Muscle layer of duodenum (tissue), 2 donors: ENCODE measurements at regions not wholly inside any gene's neighbourhood (a gene's known extent, or its start where the extent isn't known, plus 50 kb on each side); places are given as distances from the start of the nearest gene placed in this dataset.

Experiments used
- H3K27ac ChIP-seq: one replicate; pipeline ENCODE4 v1.7.0; 2013; ENCODE audit warnings: mild to moderate bottlenecking, low read length
- H3K27me3 ChIP-seq: one replicate; pipeline ENCODE4 v1.7.0; 2013; ENCODE audit warnings: low read depth, mild to moderate bottlenecking, control low read depth, low read length
- H3K36me3 ChIP-seq, 2 donors: one replicate each; pipeline ENCODE4 v1.7.0; 2013; ENCODE audit warnings: low read length in 2 of 2, control low read depth in 1 of 2, mild to moderate bottlenecking in 1 of 2; ENCODE audit not compliant: insufficient read depth in 2 of 2, control insufficient read depth in 1 of 2
- H3K4me1 ChIP-seq, 2 donors: one replicate each; pipeline ENCODE4 v1.7.0; 2013; ENCODE audit warnings: low read length in 2 of 2, mild to moderate bottlenecking in 2 of 2, control low read depth in 1 of 2, moderate library complexity in 1 of 2; ENCODE audit not compliant: insufficient read depth in 2 of 2, control insufficient read depth in 1 of 2
- H3K4me3 ChIP-seq, 2 donors: one replicate each; pipeline ENCODE4 v1.7.0; 2013; ENCODE audit warnings: low read length in 2 of 2, low read depth in 1 of 2, mild to moderate bottlenecking in 1 of 2
- H3K9me3 ChIP-seq, 2 donors: one replicate each; pipeline ENCODE4 v1.7.0; 2013; ENCODE audit warnings: low read length in 2 of 2, control low read depth in 1 of 2, mild to moderate bottlenecking in 1 of 2; ENCODE audit not compliant: control insufficient read depth in 1 of 2
- donor health status: healthy.

DNA sequence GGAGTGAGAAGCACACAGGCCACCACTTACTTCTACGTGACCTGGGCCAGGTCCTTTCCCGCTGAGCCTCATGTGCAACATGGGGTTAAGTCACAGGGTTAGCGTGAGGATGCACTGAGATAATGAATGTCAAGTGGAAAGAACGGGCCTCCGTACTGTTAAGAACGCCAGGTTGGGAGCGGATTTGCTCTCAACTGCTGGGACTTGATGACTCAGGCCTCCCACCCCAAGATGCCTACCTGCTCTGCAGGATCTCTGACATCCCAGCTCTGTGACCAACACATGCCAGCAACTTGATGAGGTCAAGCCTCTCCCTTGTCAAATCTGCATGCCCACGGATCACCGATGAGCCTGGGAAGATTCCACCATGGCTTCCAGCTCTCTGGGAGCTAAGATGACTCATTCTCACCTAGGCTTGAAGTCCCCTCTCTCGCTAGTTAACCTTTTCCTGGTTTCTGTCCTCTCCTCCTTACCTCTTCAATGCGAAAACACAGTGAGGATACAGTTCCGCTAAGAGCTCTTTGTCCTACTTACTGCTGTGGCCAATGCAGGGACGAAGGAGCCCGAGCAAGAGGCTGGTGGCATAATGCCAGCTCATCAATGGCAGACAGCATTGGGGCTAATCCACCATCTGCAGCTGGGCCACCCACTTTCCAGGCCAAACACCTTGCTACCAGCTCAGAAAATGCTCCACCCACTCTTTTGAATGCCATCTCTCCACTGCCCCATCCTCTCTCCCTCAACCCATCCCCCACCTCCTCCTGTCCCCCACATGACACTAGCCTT lies 67.6 kb downstream of the PJA1 start:
- Histone ChIP-seq H3K27me3 (no peaks in the 10 kb centered on the region), H3K4me1 (peaks cover 0 to 7% of the 10 kb centered on the region in 2 donors), H3K9me3 (no peaks in the 10 kb centered on the region), H3K4me3 (no peak overlapping the region), H3K36me3 (no peaks in the 10 kb centered on the region), H3K27ac (no peak overlapping the region)

DNA sequence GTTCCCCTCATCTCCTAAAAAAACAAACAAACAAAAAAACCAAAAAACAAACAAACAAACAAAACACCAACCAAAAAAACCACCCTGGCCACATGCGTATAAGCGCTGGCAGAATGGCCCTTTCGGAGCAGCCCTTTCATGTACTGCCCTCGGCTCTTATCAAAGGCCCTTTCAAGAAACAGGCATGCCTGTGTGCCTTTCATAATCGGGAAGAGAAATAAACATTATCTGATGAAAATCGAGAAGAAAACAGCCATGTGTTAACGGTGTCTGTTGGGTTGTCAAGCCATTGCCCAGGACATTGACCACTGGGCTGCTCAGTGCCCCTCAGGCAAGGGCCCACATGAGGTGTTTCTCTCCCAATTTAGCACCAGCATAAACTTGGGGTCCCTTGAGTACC lies 68.3 kb downstream of the PJA1 start:
- H3K4me1 ChIP-seq: peaks cover 0 to 7% of the 10 kb centered on the region in 2 donors
- H3K36me3 ChIP-seq: no peaks in the 10 kb centered on the region
- H3K4me3 ChIP-seq: no peak overlapping the region
- no peak overlapping the region for H3K27ac ChIP-seq
- no peaks in the 10 kb centered on the region for H3K9me3 ChIP-seq
- no peaks in the 10 kb centered on the region for H3K27me3 ChIP-seq

DNA sequence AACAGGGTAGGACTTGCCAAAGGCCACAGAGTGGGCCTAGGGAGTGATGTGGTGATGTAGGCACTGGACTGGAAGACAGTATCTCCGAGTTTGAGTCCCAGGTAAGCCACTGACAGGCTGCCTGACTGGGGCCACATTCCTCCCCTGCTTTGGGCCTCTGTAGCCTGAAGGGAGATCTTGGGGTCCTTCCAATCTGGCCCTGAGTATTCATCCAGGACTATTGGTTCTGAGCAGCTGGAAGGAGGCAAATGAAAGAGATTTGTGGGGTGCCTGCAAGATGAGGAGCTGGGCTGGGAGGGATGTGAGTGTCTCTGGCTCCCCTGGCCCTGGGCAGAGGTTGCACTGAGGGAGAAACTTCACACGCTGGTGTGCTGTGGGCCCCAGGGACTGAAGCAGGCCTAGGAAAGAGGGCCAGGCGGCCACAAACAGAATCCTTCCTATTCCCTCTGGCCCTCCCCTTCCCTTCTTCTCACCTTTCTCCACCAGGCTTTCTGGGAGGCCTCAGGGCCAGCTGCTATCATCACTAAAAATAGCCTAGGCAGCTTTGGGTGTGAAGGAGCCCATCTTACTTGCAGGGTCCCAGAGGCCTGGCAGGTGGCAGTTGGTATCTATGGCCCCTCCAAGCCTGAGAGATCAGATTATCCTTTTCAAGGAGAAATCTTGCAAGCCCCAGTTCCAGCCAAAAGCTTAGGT lies 70.1 kb downstream of the PJA1 start:
- H3K4me3 ChIP-seq: no peak overlapping the region
- H3K27me3 ChIP-seq: no peaks in the 10 kb centered on the region
- H3K4me1 ChIP-seq: peaks cover 0 to under 1% of the 10 kb centered on the region in 2 donors
- H3K27ac ChIP-seq: no peak overlapping the region
- H3K36me3 ChIP-seq: no peaks in the 10 kb centered on the region
- H3K9me3 ChIP-seq: no peaks in the 10 kb centered on the region

DNA sequence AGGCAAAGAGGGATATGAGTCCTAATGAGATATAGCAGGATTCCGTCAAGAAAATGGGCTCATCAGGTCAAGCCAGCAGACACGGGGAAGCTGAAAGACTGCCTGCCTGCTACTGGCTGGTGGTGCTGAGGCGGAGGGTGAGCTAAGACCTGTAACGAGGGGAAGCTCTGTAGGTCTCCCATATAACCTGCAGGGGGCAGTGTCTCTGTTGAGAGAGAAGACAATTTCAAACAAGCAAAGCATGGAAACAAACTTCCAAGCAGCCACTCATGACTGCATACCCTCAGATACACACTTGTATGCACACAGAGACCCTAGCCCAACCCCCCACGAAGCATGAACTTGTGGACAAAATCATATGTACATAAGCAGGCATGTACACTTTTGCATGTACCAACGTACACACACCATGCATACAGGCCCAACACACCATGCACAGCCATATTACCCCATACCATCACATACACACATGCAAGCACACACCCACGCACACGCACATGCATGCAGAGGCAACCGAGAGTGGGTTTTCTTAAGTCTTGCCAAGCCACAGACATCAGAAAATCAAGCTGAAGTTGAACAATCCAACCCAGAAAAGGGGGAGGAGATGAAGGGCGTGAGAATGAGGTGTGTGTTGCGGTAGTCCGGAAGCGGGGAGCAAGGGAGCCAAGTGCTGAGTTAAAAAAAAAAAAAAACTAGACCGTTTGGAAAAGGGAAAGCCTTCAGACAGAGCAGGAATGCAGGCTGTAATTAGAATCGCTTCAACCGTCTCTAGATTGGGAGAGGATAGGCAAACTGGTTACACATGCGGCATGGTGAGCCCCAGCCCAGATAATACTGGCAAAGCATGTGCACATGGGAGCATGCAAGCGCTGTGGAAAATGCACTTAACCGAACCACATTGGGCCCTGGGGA lies 71.0 kb downstream of the PJA1 start:
- Histone ChIP-seq H3K27me3 (no peaks in the 10 kb centered on the region), H3K27ac (no peak overlapping the region), H3K4me3 (no peak overlapping the region), H3K36me3 (no peaks in the 10 kb centered on the region), H3K4me1 (no peaks in the 10 kb centered on the region), H3K9me3 (no peaks in the 10 kb centered on the region)

DNA sequence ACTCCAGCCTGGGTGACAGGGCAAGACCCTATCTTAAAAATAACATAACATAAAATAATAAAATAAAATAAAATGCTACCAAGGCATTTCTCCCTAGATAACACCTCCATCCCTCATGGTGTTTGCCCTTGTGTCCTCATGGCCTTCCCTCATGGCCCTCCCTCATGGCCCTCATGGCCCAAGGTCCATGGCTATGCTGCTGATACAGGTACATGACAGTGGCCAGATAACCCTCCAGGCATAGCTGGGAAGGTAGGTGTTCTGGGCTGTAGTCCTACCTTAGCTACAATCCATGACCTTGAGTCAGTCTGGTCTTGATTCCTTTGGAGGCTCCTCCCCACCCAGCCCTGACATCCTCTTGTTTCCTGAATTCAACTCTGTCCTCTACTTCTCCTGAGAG lies 75.2 kb downstream of the PJA1 start:
- Histone ChIP-seq H3K27me3 (no peaks in the 10 kb centered on the region), H3K9me3 (no peaks in the 10 kb centered on the region), H3K36me3 (no peaks in the 10 kb centered on the region), H3K4me1 (no peaks in the 10 kb centered on the region), H3K27ac (no peak overlapping the region), H3K4me3 (no peak overlapping the region)

DNA sequence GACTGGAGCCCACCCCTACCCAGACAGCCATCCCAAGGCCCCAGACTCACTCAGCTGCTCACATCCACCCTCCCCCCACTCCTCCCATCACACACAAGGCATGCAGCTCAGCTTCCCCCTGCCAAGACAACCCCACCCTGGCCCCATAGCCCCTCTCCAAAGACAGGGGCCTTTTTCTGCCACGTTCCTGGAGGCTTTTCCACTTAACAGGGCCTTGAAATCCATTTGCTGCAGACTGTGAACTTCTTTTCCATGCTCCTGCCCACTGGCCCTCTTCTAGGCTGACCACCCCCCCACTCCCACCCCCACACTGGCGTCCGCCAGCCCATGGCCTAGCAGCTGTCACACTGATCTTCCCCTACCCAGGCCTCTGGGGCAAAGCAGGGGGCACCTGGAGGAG lies 76.0 kb downstream of the PJA1 start:
- no peaks in the 10 kb centered on the region for H3K9me3 ChIP-seq
- no peak overlapping the region for H3K4me3 ChIP-seq

DNA sequence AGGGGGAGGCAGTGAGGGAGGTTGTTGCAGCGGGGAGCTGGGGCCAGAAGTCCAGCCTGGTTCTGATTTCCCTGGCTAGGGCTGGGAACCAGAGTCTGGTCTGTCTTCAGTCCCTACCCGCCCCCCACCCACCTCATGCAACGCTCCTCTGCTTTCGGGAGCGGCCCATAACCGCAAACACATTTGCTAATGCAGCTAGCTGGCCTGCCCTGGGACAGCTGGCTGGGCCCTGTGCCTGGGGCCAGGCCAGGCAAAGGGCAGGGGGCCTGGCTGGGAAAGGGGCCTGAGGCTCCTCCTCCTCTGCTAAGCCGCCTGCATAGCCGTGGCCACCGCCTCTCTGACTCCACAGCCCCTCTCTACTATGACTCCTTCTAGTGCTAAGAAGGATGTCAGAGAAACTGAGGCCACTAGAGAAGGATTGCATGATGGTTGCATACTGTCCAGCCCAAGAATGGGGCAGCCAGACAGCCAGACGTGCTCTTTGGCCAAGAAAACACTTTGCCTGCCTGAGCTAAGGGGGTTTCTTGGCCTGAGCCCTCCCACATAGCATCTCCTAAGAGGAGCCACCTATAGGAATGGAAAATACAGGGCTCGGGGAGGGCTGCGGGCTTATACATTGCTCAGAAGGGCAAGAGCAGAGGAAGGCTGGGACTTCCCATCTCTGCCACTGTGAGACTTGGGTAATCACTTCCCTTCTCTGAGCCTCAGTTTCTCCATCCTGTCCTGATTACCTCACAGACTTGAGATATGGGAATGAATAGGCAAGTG lies 76.9 kb downstream of the PJA1 start:
- Histone ChIP-seq H3K4me3 (no peak overlapping the region), H3K4me1 (no peaks in the 10 kb centered on the region), H3K9me3 (no peaks in the 10 kb centered on the region), H3K36me3 (no peaks in the 10 kb centered on the region), H3K27ac (no peak overlapping the region), H3K27me3 (no peaks in the 10 kb centered on the region)

More for the DNA sequence above, 76.0 kb downstream of the PJA1 start:
- Histone ChIP-seq H3K4me1 (no peaks in the 10 kb centered on the region), H3K36me3 (no peaks in the 10 kb centered on the region), H3K27me3 (no peaks in the 10 kb centered on the region), H3K27ac (no peak overlapping the region)

DNA sequence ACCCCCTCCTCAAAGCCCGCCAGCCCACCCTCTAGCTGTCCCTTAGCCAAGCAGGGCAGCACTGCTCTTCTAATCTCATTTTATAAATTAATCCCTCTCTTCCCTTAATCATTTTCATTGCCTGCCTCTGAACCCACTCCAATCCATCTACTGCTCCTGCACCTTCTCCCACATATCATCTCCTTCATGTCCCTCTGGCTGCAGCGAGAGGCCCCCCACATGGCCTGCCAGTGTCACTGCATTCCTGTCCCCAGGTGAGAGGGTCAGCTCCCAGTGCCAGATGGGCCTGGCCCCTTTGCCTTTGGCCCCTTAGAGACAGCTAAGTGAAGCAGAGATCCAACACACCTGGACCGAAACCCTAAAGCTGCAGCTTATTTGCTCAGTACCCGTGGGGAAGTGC lies 79.4 kb downstream of the PJA1 start:
- Histone ChIP-seq H3K9me3 (no peaks in the 10 kb centered on the region), H3K4me3 (no peak overlapping the region), H3K27me3 (no peaks in the 10 kb centered on the region), H3K4me1 (peaks cover 0 to 3% of the 10 kb centered on the region in 2 donors), H3K27ac (no peak overlapping the region), H3K36me3 (no peaks in the 10 kb centered on the region)

DNA sequence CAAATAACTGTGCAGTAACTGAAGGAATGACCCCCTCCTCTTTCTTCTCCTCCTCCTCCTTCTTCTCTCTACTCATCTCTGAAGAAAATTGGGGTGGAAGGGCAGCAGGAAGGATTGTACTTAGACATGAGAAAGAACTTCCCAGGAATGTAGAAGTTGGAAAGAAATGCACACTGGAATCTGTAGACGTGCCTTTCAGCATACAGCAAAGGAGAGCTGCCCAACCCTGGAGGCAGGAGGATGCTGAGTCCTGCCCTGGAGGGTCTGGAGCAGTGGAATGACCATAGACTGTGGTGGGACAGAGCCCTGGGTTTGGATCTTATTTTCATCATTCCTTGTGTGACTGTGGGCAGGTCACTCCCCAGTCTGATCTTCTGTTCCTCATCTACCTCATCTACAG lies 80.1 kb downstream of the PJA1 start:
- H3K4me1 ChIP-seq: peaks cover 0 to 3% of the 10 kb centered on the region in 2 donors
- no peaks in the 10 kb centered on the region for H3K27me3 ChIP-seq
- no peak overlapping the region for H3K4me3 ChIP-seq
- no peaks in the 10 kb centered on the region for H3K36me3 ChIP-seq
- H3K9me3 ChIP-seq: no peaks in the 10 kb centered on the region
- H3K27ac ChIP-seq: no peak overlapping the region

DNA sequence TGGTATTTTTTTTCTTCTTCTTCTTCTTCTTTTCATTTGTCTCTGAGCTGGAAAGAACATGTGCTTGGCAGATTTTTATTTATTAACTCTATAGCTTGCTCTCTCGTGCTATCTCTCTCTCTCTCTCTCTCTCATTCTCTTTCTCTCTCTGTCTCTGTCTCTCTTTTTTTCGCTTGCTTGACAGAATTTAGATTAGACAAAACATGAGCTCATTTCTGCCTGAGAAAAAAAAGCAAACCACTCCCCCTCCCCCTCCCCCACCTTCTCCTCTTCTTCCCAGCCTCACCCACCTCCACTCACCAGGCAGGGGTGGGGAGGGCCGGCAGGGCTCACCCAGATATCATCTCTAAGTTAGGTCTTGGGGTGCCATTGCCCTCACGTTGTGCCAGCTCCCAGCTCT lies 81.5 kb downstream of the PJA1 start:
- H3K4me3 ChIP-seq: no peak overlapping the region
- H3K27ac ChIP-seq: no peak overlapping the region
- no peaks in the 10 kb centered on the region for H3K27me3 ChIP-seq
- peaks cover 0 to 3% of the 10 kb centered on the region in 2 donors for H3K4me1 ChIP-seq
- no peaks in the 10 kb centered on the region for H3K36me3 ChIP-seq
- no peaks in the 10 kb centered on the region for H3K9me3 ChIP-seq
